GM13976 (cell line): ENCODE measurements at regions not wholly inside any gene's neighbourhood (a gene's known extent, or its start where the extent isn't known, plus 50 kb on each side); places are given as distances from the start of the nearest gene placed in this dataset.
"Not testable (repeated sequence)": the region's sequence is repeated elsewhere in the genome, so short reads cannot be mapped to it uniquely, and the experiment has no call there.

ENCODE experiments used
- DNase-seq: peaks from one replicate; pipeline ENCODE4 v3.0.0; 2012; ENCODE audit warnings: low spot score
- CTCF ChIP-seq: IDR thresholded peaks from 2 replicates; pipeline ENCODE4 v1.5.1; 2012; ENCODE audit warnings: borderline replicate concordance, mild to moderate bottlenecking; ENCODE audit not compliant: insufficient read depth; ENCODE audit errors: extremely low read depth, missing control alignments, control extremely low read depth
- in situ Hi-C: fragments of 300-500 bp; cut with MboI; formaldehyde crosslinking; loops from one replicate; pipeline ENCODE4 v1.12.0; 2022; ENCODE audit warnings: low sequenced_read_pairs, mixed read lengths, inconsistent platforms; ENCODE audit not compliant: unreplicated experiment

- TF ChIP-seq CTCF: no peak
- DNase-seq: no peak
- in situ Hi-C loops: no loop called here
These were observed 66.6 kb upstream of the C1QTNF9B start for GRCh38 chr13:23963947-23964346.

GRCh38 chr13:23965346-23965745 lies 68.0 kb upstream of the C1QTNF9B start:
- DNase-seq: no peak
- in situ Hi-C loops: no loop called here
- no peak for TF ChIP-seq CTCF

- no peak for TF ChIP-seq CTCF
- DNase-seq: no peak
- in situ Hi-C loops: no loop called here
These were observed 69.0 kb upstream of the C1QTNF9B start for GRCh38 chr13:23966221-23966690.

- peak; percentile 55 for DNase-seq
These were observed 69.7 kb upstream of the C1QTNF9B start for GRCh38 chr13:23966691-23967615.

GRCh38 chr13:23967792-23968191 lies 70.5 kb upstream of the C1QTNF9B start:
- in situ Hi-C loops, DNase-seq: not testable (repeated sequence)

More at GRCh38 chr13:23966691-23967615, 69.7 kb upstream of the C1QTNF9B start:
- in situ Hi-C loops: no loop called here
- TF ChIP-seq CTCF: no peak

- TF ChIP-seq CTCF: no peak
- in situ Hi-C loops: no loop called here
These were observed 72.3 kb upstream of the C1QTNF9B start for GRCh38 chr13:23969647-23970046.

GRCh38 chr13:23979361-23980159 lies 82.3 kb upstream of the C1QTNF9B start:
- no peak for TF ChIP-seq CTCF
- DNase-seq: peak; percentile 80
- in situ Hi-C loops: no loop called here

More at GRCh38 chr13:23969647-23970046, 72.3 kb upstream of the C1QTNF9B start:
- no peak for DNase-seq
